Motor neuron (in vitro differentiated cells): ENCODE measurements at regions not wholly inside any gene's neighbourhood (a gene's known extent, or its start where the extent isn't known, plus 50 kb on each side); places are given as distances from the start of the nearest gene placed in this dataset.
"Not testable (repeated sequence)": the region's sequence is repeated elsewhere in the genome, so short reads cannot be mapped to it uniquely, and the experiment has no call there.

Experiments used
- ATAC-seq, 8 experiments: fragments of 200-7000 bp; cut with Tn5 transposase; replicated peaks in 6 of 8; 2 replicates each; pipeline ENCODE4 v1.8.0; 2021; ENCODE audit warnings: mild to moderate bottlenecking in 8 of 8, moderate library complexity in 8 of 8
- H3K27ac ChIP-seq, 2 donors: fragments of 250-450 bp; sonication (Bioruptor Pico); 2 replicates each; pipeline ENCODE4 v1.9.0; 2021; ENCODE audit warnings: antibody characterized with exemption in 2 of 2, mild to moderate bottlenecking in 2 of 2, moderate library complexity in 1 of 2
- H3K4me1 ChIP-seq, 2 donors: fragments of 250-450 bp; sonication (Bioruptor Pico); replicated peaks in 1 of 2; 2 replicates each; pipeline ENCODE4 v1.6.1; 2021; ENCODE audit warnings: antibody characterized with exemption in 2 of 2, mild to moderate bottlenecking in 2 of 2, moderate library complexity in 1 of 2
- H3K4me3 ChIP-seq, 5 donors: fragments of 250-450 bp; sonication (Bioruptor Pico); 2 replicates each; pipeline ENCODE4 v1.9.0; 2021; ENCODE audit warnings: antibody characterized with exemption in 5 of 5, mild to moderate bottlenecking in 5 of 5, moderate library complexity in 4 of 5
- WGBS, 10 experiments: fragments of 450-650 bp; shearing (Covaris generic); methylation state at CpG; one replicate each; pipeline ENCODE4 v1.0.0; 2022; 5-methylcytosine and 5-hydroxymethylcytosine counted together
- in situ Hi-C, 9 experiments: fragments of 400-800 bp; cut with MboI; loops; one replicate each; pipeline ENCODE4 v1.15.0; 2021; ENCODE audit warnings: low sequenced_read_pairs in 9 of 9, low pct_unique_long_range_greater_than_20kb in 2 of 9; ENCODE audit not compliant: unreplicated experiment in 9 of 9

- Histone ChIP-seq H3K27ac (no peak overlapping the region), H3K4me1 (no peaks in the 10 kb centered on the region), H3K4me3 (no peak overlapping the region)
- in situ Hi-C loops: no loop called here
- 13 to 100% (median 94%) methylated on average over 2 to 3 of the region's 3 CpGs; no CpG with 5 or more reads in 1 of the 10 experiments for WGBS, 10 experiments
- no peak for ATAC-seq
Observed at GRCh38 chr5:165039748-165040147, 1534.3 kb downstream of the MAT2B start.

- in situ Hi-C loops: not testable (repeated sequence)
- 7 to 80% (median 33%) methylated on average over 1 to 3 of the region's 7 CpGs; no CpG with 5 or more reads in 7 of the 10 experiments for WGBS, 10 experiments
Observed at GRCh38 chr5:165045941-165046340, 1540.5 kb downstream of the MAT2B start.

GRCh38 chr5:165055476-165055875 is 1550.1 kb downstream of the MAT2B start:
- H3K4me1 ChIP-seq: no peaks in the 10 kb centered on the region
- WGBS, 10 experiments: 0 to 100% (median 33%) methylated on average over 1 of the region's 1 CpG; no CpG with 5 or more reads in 3 of the 10 experiments
- no peak for ATAC-seq
- in situ Hi-C loops: no loop called here
- no peak overlapping the region for H3K4me3 ChIP-seq
- no peak overlapping the region for H3K27ac ChIP-seq

More at GRCh38 chr5:165045941-165046340, 1540.5 kb downstream of the MAT2B start:
- not testable (repeated sequence) for H3K4me3 ChIP-seq, H3K4me1 ChIP-seq, ATAC-seq, H3K27ac ChIP-seq

GRCh38 chr5:165057145-165057544 is 1551.7 kb downstream of the MAT2B start:
- WGBS, 10 experiments: 0 to 100% (median 84%) methylated on average over 1 to 2 of the region's 2 CpGs; no CpG with 5 or more reads in 2 of the 10 experiments
- no peaks in the 10 kb centered on the region for H3K4me1 ChIP-seq
- peak in 1 of 8 experiments; percentile 53 for ATAC-seq
- in situ Hi-C loops: no loop called here
- H3K4me3 ChIP-seq: no peak overlapping the region
- no peak overlapping the region for H3K27ac ChIP-seq

- no peak overlapping the region for H3K27ac ChIP-seq
- no peak for ATAC-seq
- H3K4me1 ChIP-seq: no peaks in the 10 kb centered on the region
- WGBS, 10 experiments: 0 to 100% (median 90%) methylated on average over 2 to 3 of the region's 3 CpGs; no CpG with 5 or more reads in 1 of the 10 experiments
- no peak overlapping the region for H3K4me3 ChIP-seq
- in situ Hi-C loops: no loop called here
Observed at GRCh38 chr5:165066751-165067385, 1561.4 kb downstream of the MAT2B start.

- Histone ChIP-seq H3K4me1 (no peaks in the 10 kb centered on the region), H3K27ac (no peak overlapping the region), H3K4me3 (no peak overlapping the region)
- in situ Hi-C loops: no loop called here
- 20 to 100% (median 55%) methylated on average over 1 to 2 of the region's 2 CpGs for WGBS, 10 experiments
- ATAC-seq: no peak
Observed at GRCh38 chr5:165076686-165077085, 1571.3 kb downstream of the MAT2B start.

- ATAC-seq: no peak
- peaks cover 0 to 10% of the 10 kb centered on the region in 2 donors for H3K4me1 ChIP-seq
- no peak overlapping the region for H3K4me3 ChIP-seq
- WGBS, 10 experiments: 19 to 100% (median 67%) methylated on average over 1 to 3 of the region's 3 CpGs; no CpG with 5 or more reads in 1 of the 10 experiments
- in situ Hi-C loops: no loop called here
- H3K27ac ChIP-seq: no peak overlapping the region
Observed at GRCh38 chr5:165079389-165079788, 1574.0 kb downstream of the MAT2B start.

- in situ Hi-C loops: no loop called here
- WGBS, 10 experiments: 0 to 57% (median 18%) methylated on average over 1 of the region's 1 CpG; no CpG with 5 or more reads in 2 of the 10 experiments
- H3K4me1 ChIP-seq: peaks cover 0 to 21% of the 10 kb centered on the region in 2 donors
- peak in 5 of 8 experiments; percentile 42 to 80 (median 55) for ATAC-seq
- H3K4me3 ChIP-seq: no peak overlapping the region
- H3K27ac ChIP-seq: no peak overlapping the region
Observed at GRCh38 chr5:165083394-165083793, 1578.0 kb downstream of the MAT2B start.

- in situ Hi-C loops: no loop called here
- Histone ChIP-seq H3K4me1 (peaks cover 0 to 21% of the 10 kb centered on the region in 2 donors), H3K4me3 (no peak overlapping the region), H3K27ac (no peak overlapping the region)
- peak in 3 of 8 experiments; percentile 34 to 39 (median 34) for ATAC-seq
- WGBS, 10 experiments: 0 to 80% (median 37%) methylated on average over 1 to 2 of the region's 2 CpGs
Observed at GRCh38 chr5:165086465-165086864, 1581.0 kb downstream of the MAT2B start.

GRCh38 chr5:165094782-165095181 is 1589.4 kb downstream of the MAT2B start:
- H3K27ac ChIP-seq: no peak overlapping the region
- in situ Hi-C loops: no loop called here
- WGBS, 10 experiments: 15 to 100% (median 100%) methylated on average over 1 of the region's 1 CpG; no CpG with 5 or more reads in 1 of the 10 experiments
- ATAC-seq: no peak
- no peak overlapping the region for H3K4me3 ChIP-seq
- peaks cover 0 to 4% of the 10 kb centered on the region in 2 donors for H3K4me1 ChIP-seq

- in situ Hi-C loops: no loop called here
- no peak overlapping the region for H3K27ac ChIP-seq
- H3K4me1 ChIP-seq: no peaks in the 10 kb centered on the region
- no peak overlapping the region for H3K4me3 ChIP-seq
- no peak for ATAC-seq
- WGBS, 10 experiments: 79 to 96% (median 85%) methylated on average over 1 to 3 of the region's 3 CpGs; no CpG with 5 or more reads in 6 of the 10 experiments
Observed at GRCh38 chr5:165101709-165102108, 1596.3 kb downstream of the MAT2B start.

- no peak for ATAC-seq
- Histone ChIP-seq H3K4me3 (no peak overlapping the region), H3K4me1 (no peaks in the 10 kb centered on the region), H3K27ac (no peak overlapping the region)
- in situ Hi-C loops: no loop called here
- WGBS, 10 experiments: 0 to 81% (median 53%) methylated on average over 2 to 4 of the region's 4 CpGs
Observed at GRCh38 chr5:165104611-165105010, 1599.2 kb downstream of the MAT2B start.

GRCh38 chr5:165108809-165109208 is 1603.4 kb downstream of the MAT2B start:
- ATAC-seq: no peak
- 0 to 94% (median 60%) methylated on average over 1 to 3 of the region's 3 CpGs; no CpG with 5 or more reads in 1 of the 10 experiments for WGBS, 10 experiments
- in situ Hi-C loops: no loop called here
- no peak overlapping the region for H3K4me3 ChIP-seq
- H3K4me1 ChIP-seq: no peaks in the 10 kb centered on the region
- no peak overlapping the region for H3K27ac ChIP-seq

- no peak overlapping the region for H3K4me3 ChIP-seq
- no peak for ATAC-seq
- in situ Hi-C loops: no loop called here
- H3K4me1 ChIP-seq: no peaks in the 10 kb centered on the region
- 14 to 100% (median 89%) methylated on average over 2 of the region's 2 CpGs for WGBS, 10 experiments
- H3K27ac ChIP-seq: no peak overlapping the region
Observed at GRCh38 chr5:165119175-165119574, 1613.8 kb downstream of the MAT2B start.
